ENCODE measurements at regions not wholly inside any gene's neighbourhood (a gene's known extent, or its start where the extent isn't known, plus 50 kb on each side); places are given as distances from the start of the nearest gene placed in this dataset.

DNA sequence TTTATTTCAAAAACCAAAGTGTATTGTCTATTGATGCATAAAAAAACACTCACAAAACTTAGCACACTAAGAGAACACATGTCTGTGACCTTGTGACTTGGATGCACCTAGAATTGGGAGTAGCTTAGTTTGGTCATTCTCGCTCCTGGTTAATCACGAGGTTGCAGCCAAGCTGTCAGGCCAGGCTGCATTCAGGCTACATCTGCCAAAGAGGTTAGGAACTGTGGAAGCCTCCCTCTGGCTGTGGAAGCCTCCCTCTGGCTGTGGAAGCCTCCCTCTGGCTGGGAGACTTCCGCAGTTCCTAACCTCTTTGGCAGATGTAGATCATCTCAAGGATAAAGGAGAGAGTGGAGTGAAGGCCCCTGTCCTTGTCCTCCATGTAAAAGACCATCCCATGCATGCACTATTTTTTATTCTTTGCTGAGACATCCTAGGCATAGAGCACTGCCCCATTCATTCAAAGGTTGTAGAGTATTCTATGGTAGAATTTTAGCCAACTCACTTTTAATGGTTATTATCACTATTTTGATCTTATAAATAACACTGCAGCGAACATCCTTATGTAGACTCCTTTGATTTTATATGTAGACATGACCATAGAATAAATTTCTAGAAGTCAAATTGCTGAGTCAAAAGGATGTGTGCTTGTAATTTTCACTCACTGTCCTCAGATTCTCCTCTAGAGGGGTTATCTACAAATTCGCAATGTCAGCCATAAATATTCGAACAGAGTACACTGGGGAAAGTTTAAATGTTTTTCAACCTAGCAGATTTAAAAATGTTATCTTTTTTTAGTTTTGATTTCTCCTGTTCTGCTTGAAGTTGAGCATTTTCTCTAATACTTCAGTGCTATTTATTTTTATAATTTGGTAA lies 63.0 kb upstream of the IGLL5 start:
- in situ Hi-C loops (cut with MboI; ENCODE audit: low pct_unique_long_range_greater_than_20kb, low sequenced_read_pairs, unreplicated experiment), result no loop called here
- no peak for DNase-seq (ENCODE audit: low spot score)
- TF ChIP-seq, protein P1, sequence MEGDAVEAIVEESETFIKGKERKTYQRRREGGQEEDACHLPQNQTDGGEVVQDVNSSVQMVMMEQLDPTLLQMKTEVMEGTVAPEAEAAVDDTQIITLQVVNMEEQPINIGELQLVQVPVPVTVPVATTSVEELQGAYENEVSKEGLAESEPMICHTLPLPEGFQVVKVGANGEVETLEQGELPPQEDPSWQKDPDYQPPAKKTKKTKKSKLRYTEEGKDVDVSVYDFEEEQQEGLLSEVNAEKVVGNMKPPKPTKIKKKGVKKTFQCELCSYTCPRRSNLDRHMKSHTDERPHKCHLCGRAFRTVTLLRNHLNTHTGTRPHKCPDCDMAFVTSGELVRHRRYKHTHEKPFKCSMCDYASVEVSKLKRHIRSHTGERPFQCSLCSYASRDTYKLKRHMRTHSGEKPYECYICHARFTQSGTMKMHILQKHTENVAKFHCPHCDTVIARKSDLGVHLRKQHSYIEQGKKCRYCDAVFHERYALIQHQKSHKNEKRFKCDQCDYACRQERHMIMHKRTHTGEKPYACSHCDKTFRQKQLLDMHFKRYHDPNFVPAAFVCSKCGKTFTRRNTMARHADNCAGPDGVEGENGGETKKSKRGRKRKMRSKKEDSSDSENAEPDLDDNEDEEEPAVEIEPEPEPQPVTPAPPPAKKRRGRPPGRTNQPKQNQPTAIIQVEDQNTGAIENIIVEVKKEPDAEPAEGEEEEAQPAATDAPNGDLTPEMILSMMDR (IDR thresholded peaks at IDR 0.05; ENCODE audit: extremely low read depth, insufficient read depth, missing control alignments), result no peak

DNA sequence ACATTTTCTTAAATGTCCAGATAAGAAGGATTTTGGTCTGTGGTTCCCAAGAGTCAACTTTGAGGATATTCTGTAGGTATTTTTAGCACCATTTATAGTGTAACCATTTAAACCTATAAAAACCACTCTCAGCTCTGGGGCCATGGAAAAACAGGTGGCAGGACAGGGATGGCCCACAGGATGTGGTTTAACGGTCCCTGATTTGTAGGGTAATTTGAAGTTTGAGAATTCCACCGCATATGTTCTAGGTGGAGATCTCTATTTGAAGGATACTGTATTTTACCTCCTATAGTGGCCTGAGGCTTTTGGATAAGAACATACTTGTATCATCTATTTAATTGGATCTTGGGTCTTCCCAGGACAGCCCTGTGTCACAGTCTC lies 62.4 kb upstream of the IGLL5 start:
- TF ChIP-seq, protein P1 (IDR thresholded peaks at IDR 0.05; ENCODE audit: extremely low read depth, insufficient read depth, missing control alignments), result no peak
- no peak for DNase-seq (ENCODE audit: low spot score)
- in situ Hi-C loops (cut with MboI; ENCODE audit: low pct_unique_long_range_greater_than_20kb, low sequenced_read_pairs, unreplicated experiment), result no loop called here

DNA sequence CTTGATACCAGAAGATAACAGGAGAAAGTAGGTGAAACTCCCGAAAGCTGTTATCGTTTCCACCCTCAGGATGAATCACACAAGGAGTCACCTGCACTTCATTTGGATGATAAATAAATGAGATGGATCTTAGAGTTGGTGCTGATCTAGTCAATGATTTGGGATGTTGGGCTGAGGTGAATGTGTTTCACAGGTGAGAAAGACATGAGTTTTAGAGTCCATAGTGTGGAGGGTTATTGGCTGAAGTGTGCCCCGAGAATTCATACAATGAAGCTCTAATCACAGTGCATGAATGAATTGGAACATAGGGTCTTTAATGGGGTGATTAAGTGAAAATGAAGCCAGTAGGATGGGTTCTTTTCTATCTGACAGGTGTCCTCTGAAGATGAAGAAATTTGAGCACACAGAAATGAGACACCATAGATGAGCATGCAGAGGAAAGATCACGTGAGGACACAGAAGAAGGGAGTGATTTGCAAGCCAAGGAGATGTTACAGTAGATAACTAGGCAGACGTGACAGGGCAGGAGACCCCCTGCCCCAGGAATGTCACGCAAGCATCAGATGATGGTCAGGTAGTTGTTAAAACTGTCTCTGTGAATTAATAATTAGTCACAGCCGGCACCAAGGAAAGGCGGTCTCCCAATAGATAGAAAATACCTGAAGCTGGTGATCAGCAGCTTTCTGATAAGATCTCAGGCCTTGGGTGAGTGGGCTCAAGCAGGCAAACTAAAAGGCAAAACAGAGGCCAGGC lies 60.3 kb upstream of the IGLL5 start:
- TF ChIP-seq, protein P1 (IDR thresholded peaks at IDR 0.05; ENCODE audit: extremely low read depth, insufficient read depth, missing control alignments), result no peak
- no peak for DNase-seq (ENCODE audit: low spot score)
- in situ Hi-C loops (cut with MboI; ENCODE audit: low pct_unique_long_range_greater_than_20kb, low sequenced_read_pairs, unreplicated experiment), result no loop called here

DNA sequence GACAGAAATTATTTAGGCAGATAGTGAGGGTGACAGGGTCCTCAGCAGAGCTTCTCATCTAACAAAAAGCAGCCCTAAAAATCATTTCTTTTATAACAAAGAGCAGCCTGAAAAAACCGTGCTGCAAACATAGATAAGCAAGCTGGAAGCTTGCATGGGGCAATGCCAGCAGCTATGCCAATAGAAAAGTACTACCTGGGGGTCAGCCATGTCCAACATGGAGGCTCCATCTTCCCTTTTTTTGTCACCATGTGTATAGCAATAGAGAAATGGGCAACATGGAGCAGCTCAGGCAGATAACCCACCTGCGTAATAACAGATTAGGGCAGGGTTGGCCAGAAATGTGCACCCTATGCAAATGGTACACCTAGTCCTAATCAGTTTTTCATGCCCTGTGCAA lies 57.4 kb upstream of the IGLL5 start:
- TF ChIP-seq, protein P1 (IDR thresholded peaks at IDR 0.05; ENCODE audit: extremely low read depth, insufficient read depth, missing control alignments), result no peak
- DNase-seq (ENCODE audit: low spot score), result no peak
- in situ Hi-C loops (cut with MboI; ENCODE audit: low pct_unique_long_range_greater_than_20kb, low sequenced_read_pairs, unreplicated experiment), result no loop called here

DNA sequence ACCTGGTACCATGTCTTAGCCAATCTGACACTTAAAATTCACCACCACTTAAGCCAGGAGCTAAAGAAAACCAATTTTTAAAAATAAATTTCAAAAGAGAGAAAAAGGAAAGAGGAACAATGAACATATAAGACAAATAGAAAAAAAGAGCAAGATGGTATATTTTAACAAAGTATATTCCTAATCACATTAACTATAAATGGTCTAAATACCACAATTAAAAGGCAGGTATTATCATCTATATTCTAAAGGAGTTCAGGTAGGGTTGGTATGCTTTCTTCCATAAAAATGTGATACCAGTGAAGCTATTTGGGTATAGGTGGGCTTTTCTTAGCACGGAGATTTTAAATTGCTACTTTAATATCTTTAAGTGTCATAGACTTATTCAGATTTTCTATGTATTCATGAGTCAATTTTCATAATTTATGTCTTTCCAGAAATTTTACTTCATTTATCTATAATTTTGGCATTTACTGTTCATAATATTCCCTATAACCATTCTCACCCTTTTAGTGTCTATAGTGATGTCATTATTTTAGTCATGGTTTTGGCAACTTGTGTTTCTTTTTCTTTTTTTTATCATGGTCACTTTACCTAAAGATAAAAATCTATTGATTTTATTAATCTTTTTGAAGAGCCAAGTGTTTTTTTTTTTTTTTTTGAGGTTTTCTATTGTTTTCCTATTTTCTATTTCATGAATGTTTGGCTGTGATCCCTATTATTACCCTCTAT lies 56.5 kb upstream of the IGLL5 start:
- no peak for DNase-seq (ENCODE audit: low spot score)
- in situ Hi-C loops (cut with MboI; ENCODE audit: low pct_unique_long_range_greater_than_20kb, low sequenced_read_pairs, unreplicated experiment), result no loop called here
- TF ChIP-seq, protein P1 (IDR thresholded peaks at IDR 0.05; ENCODE audit: extremely low read depth, insufficient read depth, missing control alignments), result no peak

DNA sequence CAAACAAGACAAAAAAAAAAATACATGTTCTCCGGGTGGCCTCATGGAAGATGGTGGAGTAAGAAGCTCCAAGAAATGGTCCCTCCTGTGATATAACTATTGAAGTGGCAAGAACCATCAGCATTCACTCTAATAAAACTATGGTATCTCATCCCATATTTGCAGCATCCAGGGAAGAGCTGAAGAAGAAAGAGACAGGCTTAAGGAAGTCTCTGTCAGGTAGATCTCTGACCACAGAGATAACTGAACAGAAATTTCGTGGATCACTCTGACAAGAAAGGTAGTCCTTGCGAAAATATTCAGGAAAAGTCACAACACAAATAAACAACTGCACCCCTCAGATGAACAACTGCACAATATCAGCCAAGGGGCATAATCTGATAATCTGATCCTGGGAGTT lies 54.6 kb upstream of the IGLL5 start:
- in situ Hi-C loops (cut with MboI; ENCODE audit: low pct_unique_long_range_greater_than_20kb, low sequenced_read_pairs, unreplicated experiment), result no loop called here
- TF ChIP-seq, protein P1 (IDR thresholded peaks at IDR 0.05; ENCODE audit: extremely low read depth, insufficient read depth, missing control alignments), result no peak
- no peak for DNase-seq (ENCODE audit: low spot score)
